WTC11 (cell line): ENCODE measurements at regions not wholly inside any gene's neighbourhood (a gene's known extent, or its start where the extent isn't known, plus 50 kb on each side); places are given as distances from the start of the nearest gene placed in this dataset.

Experiments
- ATAC-seq: fragments of 200-7000 bp; cut with Tn5 transposase; 2 replicates; pipeline ENCODE4 v1.10.0; 2021; ENCODE audit warnings: mild to moderate bottlenecking, moderate library complexity
- CTCF ChIA-PET: fragments of 300-600 bp; sonication (Branson Sonifier 250); formaldehyde crosslinking; loops from one replicate; lab custom pipeline; 2021; ENCODE audit warnings: antibody characterized with exemption; lab: Charles Lee
- POLR2A ChIA-PET: fragments of 350-600 bp; sonication (Branson Sonifier 250); formaldehyde crosslinking; loops from one replicate; lab custom pipeline; 2021; ENCODE audit warnings: antibody characterized with exemption; lab: Charles Lee
- DNase-seq: peaks from one replicate; pipeline ENCODE4 v3.0.0; 2021; ENCODE audit warnings: low spot score
- H3K27ac Mint-ChIP-seq: 2 replicates; pipeline ENCODE4 v1.8.0; 2021; ENCODE audit warnings: mixed read lengths
- H3K27me3 Mint-ChIP-seq: 2 replicates; pipeline ENCODE4 v1.8.0; 2021; ENCODE audit warnings: low read depth, mild to moderate bottlenecking, moderate library complexity, mixed read lengths
- H3K36me3 Mint-ChIP-seq: 2 replicates; pipeline ENCODE4 v1.8.0; 2021; ENCODE audit warnings: mixed read lengths
- H3K4me1 Mint-ChIP-seq: 2 replicates; pipeline ENCODE4 v1.8.0; 2022; ENCODE audit warnings: mixed read lengths
- H3K4me3 Mint-ChIP-seq: 2 replicates; pipeline ENCODE4 v1.8.0; 2021; ENCODE audit warnings: mild to moderate bottlenecking, moderate library complexity, mixed read lengths
- H3K9me3 Mint-ChIP-seq: 2 replicates; pipeline ENCODE4 v1.8.0; 2021; ENCODE audit warnings: mixed read lengths
- E2F4 ChIP-seq: sonication (generic); formaldehyde crosslinking; IDR thresholded peaks from 2 replicates; pipeline ENCODE4 v1.8.1; 2022; ENCODE audit warnings: low read depth, mild to moderate bottlenecking, moderate library complexity, missing genetic modification reagents, borderline replicate concordance
- ELF4 ChIP-seq: sonication (generic); formaldehyde crosslinking; IDR thresholded peaks from 2 replicates; pipeline ENCODE4 v1.8.1; 2022; ENCODE audit warnings: low read depth, mild to moderate bottlenecking, moderate library complexity, missing genetic modification reagents
- FOXJ3 ChIP-seq: sonication (generic); formaldehyde crosslinking; IDR thresholded peaks from 2 replicates; pipeline ENCODE4 v1.9.0; 2021; ENCODE audit warnings: missing genetic modification reagents, mild to moderate bottlenecking, borderline replicate concordance
- FOXP1 ChIP-seq: sonication (generic); formaldehyde crosslinking; IDR thresholded peaks from 2 replicates; pipeline ENCODE4 v1.8.0; 2022; ENCODE audit warnings: missing genetic modification reagents, mild to moderate bottlenecking, moderate library complexity, borderline replicate concordance
- HMGXB4 ChIP-seq: sonication (generic); formaldehyde crosslinking; IDR thresholded peaks from 2 replicates; pipeline ENCODE4 v1.8.1; 2023; ENCODE audit warnings: mild to moderate bottlenecking, moderate library complexity, missing genetic modification reagents
- IRF2 ChIP-seq: sonication (generic); formaldehyde crosslinking; IDR thresholded peaks from 2 replicates; pipeline ENCODE4 v1.8.0; 2022; ENCODE audit warnings: low read depth, missing genetic modification reagents, borderline replicate concordance
- JAZF1 ChIP-seq: fragments of 250-450 bp; sonication (Bioruptor Pico); IDR thresholded peaks from 2 replicates; pipeline ENCODE4 v1.9.0; 2021; ENCODE audit warnings: moderate library complexity, mild to moderate bottlenecking, inconsistent platforms
- MAX ChIP-seq: sonication (generic); formaldehyde crosslinking; IDR thresholded peaks from 2 replicates; pipeline ENCODE4 v1.8.0; 2022; ENCODE audit warnings: mild to moderate bottlenecking, missing genetic modification reagents
- NFATC4 ChIP-seq: fragments of 250-450 bp; sonication (Bioruptor Pico); IDR thresholded peaks from 2 replicates; pipeline ENCODE4 v1.9.0; 2021; ENCODE audit warnings: mild to moderate bottlenecking
- NFE2L1 ChIP-seq: sonication (generic); formaldehyde crosslinking; IDR thresholded peaks from 2 replicates; pipeline ENCODE4 v1.8.1; 2023; ENCODE audit warnings: missing genetic modification reagents
- NR1H2 ChIP-seq: sonication (generic); formaldehyde crosslinking; IDR thresholded peaks from 2 replicates; pipeline ENCODE4 v1.9.0; 2021; ENCODE audit warnings: mild to moderate bottlenecking, moderate library complexity, missing genetic modification reagents
- SP1 ChIP-seq: sonication (generic); formaldehyde crosslinking; conservative IDR thresholded peaks from 2 replicates; pipeline ENCODE4 v1.8.1; 2022; ENCODE audit warnings: missing genetic modification reagents
- USF1 ChIP-seq: sonication (generic); formaldehyde crosslinking; IDR thresholded peaks from 2 replicates; pipeline ENCODE4 v1.8.0; 2022; ENCODE audit warnings: mild to moderate bottlenecking, missing genetic modification reagents
- USF2 ChIP-seq: sonication (generic); formaldehyde crosslinking; IDR thresholded peaks from 2 replicates; pipeline ENCODE4 v1.8.1; 2023; ENCODE audit warnings: mild to moderate bottlenecking, missing genetic modification reagents, moderate library complexity
- ZNF138 ChIP-seq: sonication (generic); formaldehyde crosslinking; conservative IDR thresholded peaks from 2 replicates; pipeline ENCODE4 v1.8.1; 2022; ENCODE audit warnings: mild to moderate bottlenecking, moderate library complexity, missing genetic modification reagents
- ZNF263 ChIP-seq: sonication (generic); formaldehyde crosslinking; IDR thresholded peaks from 2 replicates; pipeline ENCODE4 v1.8.1; 2022; ENCODE audit warnings: low read depth, mild to moderate bottlenecking, moderate library complexity, missing genetic modification reagents
- ZNF416 ChIP-seq: fragments of 250-450 bp; sonication (Bioruptor Pico); IDR thresholded peaks from 2 replicates; pipeline ENCODE4 v1.9.0; 2021; ENCODE audit warnings: mild to moderate bottlenecking, inconsistent platforms
- ZSCAN18 ChIP-seq: fragments of 250-450 bp; sonication (Bioruptor Pico); IDR thresholded peaks from 2 replicates; pipeline ENCODE4 v2.1.2; 2022; ENCODE audit warnings: mild to moderate bottlenecking, moderate library complexity

GRCh38 chr2:147177071-147177857 lies 667.6 kb upstream of the ACVR2A start:
- H3K36me3 Mint-ChIP-seq: peaks cover 2% of the 10 kb centered on the region; the same call in 1 of the 2 replicates
- no peak overlapping the region for H3K4me3 Mint-ChIP-seq
- no peak for ATAC-seq
- no peak overlapping the region for H3K27ac Mint-ChIP-seq
- TF ChIP-seq IRF2: no peak
- no peak for TF ChIP-seq FOXJ3 (CRISPR knock-in tag)
- H3K9me3 Mint-ChIP-seq: peaks cover 17% of the 10 kb centered on the region
- H3K4me1 Mint-ChIP-seq: peaks cover 38% of the 10 kb centered on the region
- ChIA-PET CTCF (no interaction called here), POLR2A (no interaction called here)
- no peak for DNase-seq
- peaks cover 28% of the 10 kb centered on the region for H3K27me3 Mint-ChIP-seq

- Mint-ChIP-seq H3K9me3 (peaks cover 13% of the 10 kb centered on the region), H3K27ac (peak overlapping the region; percentile 95), H3K36me3 (no peaks in the 10 kb centered on the region), H3K27me3 (peaks cover 29% of the 10 kb centered on the region), H3K4me3 (peak overlapping the region; percentile 46), H3K4me1 (peaks cover 33% of the 10 kb centered on the region)
- TF ChIP-seq ZNF416 (CRISPR knock-in tag) (no peak), ZSCAN18 (CRISPR knock-in tag) (peak; percentile 74; the same call in 1 of the 2 replicates)
- CTCF ChIA-PET: no interaction called here
- DNase-seq: no peak
- ATAC-seq: peak; percentile 99
- POLR2A ChIA-PET: no interaction called here
These were observed 670.0 kb upstream of the ACVR2A start for GRCh38 chr2:147174824-147175254.

- H3K4me1 Mint-ChIP-seq: peaks cover 33% of the 10 kb centered on the region
- H3K9me3 Mint-ChIP-seq: peaks cover 9% of the 10 kb centered on the region
- TF ChIP-seq SP1 (CRISPR knock-in tag) (no peak), HMGXB4 (CRISPR knock-in tag) (no peak), NFATC4 (no peak), FOXP1 (CRISPR knock-in tag) (no peak), NR1H2 (CRISPR knock-in tag) (no peak), USF2 (CRISPR knock-in tag) (no peak), NFE2L1 (CRISPR knock-in tag) (no peak), ELF4 (CRISPR knock-in tag) (no peak), ZNF263 (CRISPR knock-in tag) (no peak), MAX (CRISPR knock-in tag) (no peak)
- POLR2A ChIA-PET: no interaction called here
- no peaks in the 10 kb centered on the region for H3K36me3 Mint-ChIP-seq
- H3K4me3 Mint-ChIP-seq: no peak overlapping the region
- CTCF ChIA-PET: no interaction called here
- ATAC-seq (no peak), DNase-seq (no peak)
- no peak overlapping the region for H3K27ac Mint-ChIP-seq
- peaks cover 29% of the 10 kb centered on the region for H3K27me3 Mint-ChIP-seq
These were observed 671.0 kb upstream of the ACVR2A start for GRCh38 chr2:147173798-147174197.

GRCh38 chr2:147173189-147173581 lies 671.6 kb upstream of the ACVR2A start:
- no peak overlapping the region for H3K27ac Mint-ChIP-seq
- CTCF ChIA-PET: no interaction called here
- H3K4me1 Mint-ChIP-seq: peaks cover 33% of the 10 kb centered on the region
- ATAC-seq (no peak), DNase-seq (no peak)
- peaks cover 3% of the 10 kb centered on the region; the same call in 1 of the 2 replicates for H3K9me3 Mint-ChIP-seq
- peaks cover 29% of the 10 kb centered on the region for H3K27me3 Mint-ChIP-seq
- H3K4me3 Mint-ChIP-seq: no peak overlapping the region
- no peaks in the 10 kb centered on the region for H3K36me3 Mint-ChIP-seq
- POLR2A ChIA-PET: no interaction called here
- no peak for TF ChIP-seq HMGXB4 (CRISPR knock-in tag)
- TF ChIP-seq ZNF138 (CRISPR knock-in tag): no peak
- no peak for TF ChIP-seq MAX (CRISPR knock-in tag)
- no peak for TF ChIP-seq E2F4 (CRISPR knock-in tag)
- TF ChIP-seq ZSCAN18 (CRISPR knock-in tag): no peak
- no peak for TF ChIP-seq JAZF1 (CRISPR knock-in tag)
- TF ChIP-seq USF1: no peak
